ENCODE measurements at regions not wholly inside any gene's neighbourhood (a gene's known extent, or its start where the extent isn't known, plus 50 kb on each side); places are given as distances from the start of the nearest gene placed in this dataset.

- no peaks in the 10 kb centered on the region for H3K36me3 Mint-ChIP-seq
- DNase-seq (ENCODE audit: low spot score), result no peak
- peaks cover 25% of the 10 kb centered on the region for H3K4me1 Mint-ChIP-seq
- no peak for TF ChIP-seq USF1 (CRISPR knock-in tag; IDR thresholded peaks at IDR 0.05)
- H3K27me3 Mint-ChIP-seq (ENCODE audit: low read depth), result no peaks in the 10 kb centered on the region
- ChIA-PET POLR2A (no interaction called here), CTCF (interaction anchor here (1.0 kb wide), 1 partner anchor 116 kb away, joined by 3 read pairs; no protein-coding TSS in a partner anchor)
- no peak overlapping the region for H3K27ac Mint-ChIP-seq
- no peak for ATAC-seq
- H3K4me3 Mint-ChIP-seq, result no peak overlapping the region
- no peaks in the 10 kb centered on the region for H3K9me3 Mint-ChIP-seq
Measured at GRCh38 chr12:66902020-66902419, 223.1 kb upstream of the GRIP1 start.

DNA sequence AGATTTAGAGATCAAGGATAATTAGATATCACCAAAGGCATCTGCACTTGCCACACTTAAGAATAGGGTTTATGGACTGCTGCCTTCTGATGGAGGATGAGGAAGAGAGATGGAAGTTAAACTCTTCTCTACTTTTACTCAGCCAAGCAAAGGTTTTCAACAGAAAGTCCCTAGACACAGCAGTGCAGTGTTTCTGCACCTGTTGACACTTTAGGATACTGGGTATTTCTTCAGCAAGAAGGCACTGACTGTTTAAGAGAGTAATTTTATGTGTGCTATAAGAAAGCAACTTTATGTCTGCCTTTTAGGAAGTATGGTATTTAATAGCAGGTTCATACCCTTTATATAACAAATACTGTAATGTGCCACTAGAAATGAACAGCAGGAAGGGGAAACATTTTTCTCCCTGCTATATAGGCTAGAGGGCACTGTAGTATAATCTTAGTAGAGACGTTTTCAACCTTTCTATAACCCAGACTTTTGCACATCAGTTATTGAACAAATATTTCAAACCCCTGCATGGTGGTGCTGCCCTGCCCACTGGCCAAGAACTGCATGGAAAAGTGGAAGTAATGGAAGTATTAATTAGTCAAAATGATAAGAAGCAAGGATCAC, 225.0 kb upstream of the GRIP1 start:
- Mint-ChIP-seq H3K27me3 (ENCODE audit: low read depth) (no peaks in the 10 kb centered on the region), H3K4me3 (no peak overlapping the region), H3K27ac (no peak overlapping the region), H3K36me3 (no peaks in the 10 kb centered on the region), H3K9me3 (no peaks in the 10 kb centered on the region), H3K4me1 (peaks cover 22% of the 10 kb centered on the region)
- TF ChIP-seq NR3C1 (CRISPR knock-in tag; conservative IDR thresholded peaks at IDR 0.05; ENCODE audit: low read depth) (no peak), RORB (CRISPR knock-in tag; IDR thresholded peaks at IDR 0.05) (no peak), ZNF423 (CRISPR knock-in tag; IDR thresholded peaks at IDR 0.05) (no peak), EMX1 (CRISPR knock-in tag; IDR thresholded peaks at IDR 0.05) (no peak), ETV6 (CRISPR knock-in tag; IDR thresholded peaks at IDR 0.05) (no peak), ZNF121 (CRISPR knock-in tag; IDR thresholded peaks at IDR 0.05) (no peak), MAX (CRISPR knock-in tag; IDR thresholded peaks at IDR 0.05) (no peak), NFYB (CRISPR knock-in tag; conservative IDR thresholded peaks at IDR 0.05; ENCODE audit: low read depth) (no peak), RELA (CRISPR knock-in tag; IDR thresholded peaks at IDR 0.05; ENCODE audit: borderline replicate concordance) (no peak), E2F4 (CRISPR knock-in tag; IDR thresholded peaks at IDR 0.05; ENCODE audit: borderline replicate concordance, low read depth) (no peak), TP53 (CRISPR knock-in tag; IDR thresholded peaks at IDR 0.05) (no peak), ZNF219 (CRISPR knock-in tag; IDR thresholded peaks at IDR 0.05; ENCODE audit: borderline replicate concordance) (no peak), ZNF138 (CRISPR knock-in tag; conservative IDR thresholded peaks at IDR 0.05) (no peak), PRRX2 (CRISPR knock-in tag; IDR thresholded peaks at IDR 0.05) (no peak), ATF1 (CRISPR knock-in tag; IDR thresholded peaks at IDR 0.05) (no peak), SP1 (CRISPR knock-in tag; conservative IDR thresholded peaks at IDR 0.05) (no peak)
- TF ChIP-seq, protein P1, sequence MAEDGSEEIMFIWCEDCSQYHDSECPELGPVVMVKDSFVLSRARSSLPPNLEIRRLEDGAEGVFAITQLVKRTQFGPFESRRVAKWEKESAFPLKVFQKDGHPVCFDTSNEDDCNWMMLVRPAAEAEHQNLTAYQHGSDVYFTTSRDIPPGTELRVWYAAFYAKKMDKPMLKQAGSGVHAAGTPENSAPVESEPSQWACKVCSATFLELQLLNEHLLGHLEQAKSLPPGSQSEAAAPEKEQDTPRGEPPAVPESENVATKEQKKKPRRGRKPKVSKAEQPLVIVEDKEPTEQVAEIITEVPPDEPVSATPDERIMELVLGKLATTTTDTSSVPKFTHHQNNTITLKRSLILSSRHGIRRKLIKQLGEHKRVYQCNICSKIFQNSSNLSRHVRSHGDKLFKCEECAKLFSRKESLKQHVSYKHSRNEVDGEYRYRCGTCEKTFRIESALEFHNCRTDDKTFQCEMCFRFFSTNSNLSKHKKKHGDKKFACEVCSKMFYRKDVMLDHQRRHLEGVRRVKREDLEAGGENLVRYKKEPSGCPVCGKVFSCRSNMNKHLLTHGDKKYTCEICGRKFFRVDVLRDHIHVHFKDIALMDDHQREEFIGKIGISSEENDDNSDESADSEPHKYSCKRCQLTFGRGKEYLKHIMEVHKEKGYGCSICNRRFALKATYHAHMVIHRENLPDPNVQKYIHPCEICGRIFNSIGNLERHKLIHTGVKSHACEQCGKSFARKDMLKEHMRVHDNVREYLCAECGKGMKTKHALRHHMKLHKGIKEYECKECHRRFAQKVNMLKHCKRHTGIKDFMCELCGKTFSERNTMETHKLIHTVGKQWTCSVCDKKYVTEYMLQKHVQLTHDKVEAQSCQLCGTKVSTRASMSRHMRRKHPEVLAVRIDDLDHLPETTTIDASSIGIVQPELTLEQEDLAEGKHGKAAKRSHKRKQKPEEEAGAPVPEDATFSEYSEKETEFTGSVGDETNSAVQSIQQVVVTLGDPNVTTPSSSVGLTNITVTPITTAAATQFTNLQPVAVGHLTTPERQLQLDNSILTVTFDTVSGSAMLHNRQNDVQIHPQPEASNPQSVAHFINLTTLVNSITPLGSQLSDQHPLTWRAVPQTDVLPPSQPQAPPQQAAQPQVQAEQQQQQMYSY (CRISPR knock-in tag; IDR thresholded peaks at IDR 0.05), result no peak
- no peak for DNase-seq (ENCODE audit: low spot score)
- ChIA-PET CTCF (no interaction called here), POLR2A (no interaction called here)
- no peak for ATAC-seq

DNA sequence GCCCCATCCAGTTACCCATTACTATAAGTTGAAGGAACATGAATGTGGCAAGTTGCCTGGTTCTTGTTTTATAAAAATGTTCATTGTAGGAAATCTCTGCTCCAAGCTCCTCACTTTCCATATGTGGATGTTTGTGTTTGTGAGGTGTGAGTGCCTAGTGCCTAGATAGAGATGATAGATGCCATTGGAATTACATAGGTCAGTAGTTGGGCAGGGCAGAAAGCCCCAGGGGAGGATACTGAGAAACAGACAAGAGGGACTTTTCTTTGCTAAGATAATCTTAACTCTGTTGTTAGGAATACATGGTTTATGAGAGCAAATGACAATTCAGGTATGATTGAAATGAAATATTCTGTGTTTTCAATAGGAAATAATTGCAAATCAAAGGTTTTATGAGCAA, 226.3 kb upstream of the GRIP1 start:
- no peaks in the 10 kb centered on the region for H3K27me3 Mint-ChIP-seq (ENCODE audit: low read depth)
- no peak for DNase-seq (ENCODE audit: low spot score)
- no peak for ATAC-seq
- ChIA-PET CTCF (no interaction called here), POLR2A (no interaction called here)
- H3K27ac Mint-ChIP-seq, result no peak overlapping the region
- H3K4me3 Mint-ChIP-seq, result no peak overlapping the region
- H3K36me3 Mint-ChIP-seq, result no peaks in the 10 kb centered on the region
- peaks cover 11% of the 10 kb centered on the region for H3K4me1 Mint-ChIP-seq
- H3K9me3 Mint-ChIP-seq, result no peaks in the 10 kb centered on the region
- no peak for TF ChIP-seq PRRX2 (CRISPR knock-in tag; IDR thresholded peaks at IDR 0.05)
- no peak for TF ChIP-seq NR3C1 (CRISPR knock-in tag; conservative IDR thresholded peaks at IDR 0.05; ENCODE audit: low read depth)
- no peak for TF ChIP-seq SOX15 (CRISPR knock-in tag; IDR thresholded peaks at IDR 0.05)
- no peak for TF ChIP-seq E2F4 (CRISPR knock-in tag; IDR thresholded peaks at IDR 0.05; ENCODE audit: borderline replicate concordance, low read depth)
- TF ChIP-seq ZNF281 (CRISPR knock-in tag; IDR thresholded peaks at IDR 0.05), result no peak
